Left renal cortex interstitium (tissue), 4 donors: ENCODE measurements at regions not wholly inside any gene's neighbourhood (a gene's known extent, or its start where the extent isn't known, plus 50 kb on each side); places are given as distances from the start of the nearest gene placed in this dataset.

ENCODE experiments used
- DNase-seq, 4 donors: peaks; one replicate each; pipeline ENCODE4 v3.0.0-alpha.2; 2013; ENCODE audit warnings: low read depth in 4 of 4, low spot score in 2 of 4, missing footprints in 1 of 4

DNA sequence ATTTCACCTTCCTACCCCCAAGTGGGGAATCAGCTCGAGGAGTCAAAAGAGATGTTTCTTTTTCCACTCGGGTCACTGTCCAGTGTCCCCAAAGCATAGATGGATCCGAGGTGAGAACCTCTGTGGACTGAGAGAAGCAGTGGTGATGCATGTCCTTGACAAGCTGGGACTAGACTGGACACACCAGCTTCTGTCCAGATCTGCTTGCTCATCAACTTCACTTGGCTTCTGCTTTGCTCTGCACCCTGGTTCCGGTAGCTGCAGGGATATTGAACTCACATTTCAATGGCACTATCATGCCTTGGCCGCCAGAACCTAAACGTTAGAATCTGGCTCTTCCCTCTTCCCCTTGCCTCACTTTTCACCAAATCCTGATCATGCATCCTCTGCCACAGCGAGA is 50.3 kb upstream of the CXCL12 start:
- no peak for DNase-seq

DNA sequence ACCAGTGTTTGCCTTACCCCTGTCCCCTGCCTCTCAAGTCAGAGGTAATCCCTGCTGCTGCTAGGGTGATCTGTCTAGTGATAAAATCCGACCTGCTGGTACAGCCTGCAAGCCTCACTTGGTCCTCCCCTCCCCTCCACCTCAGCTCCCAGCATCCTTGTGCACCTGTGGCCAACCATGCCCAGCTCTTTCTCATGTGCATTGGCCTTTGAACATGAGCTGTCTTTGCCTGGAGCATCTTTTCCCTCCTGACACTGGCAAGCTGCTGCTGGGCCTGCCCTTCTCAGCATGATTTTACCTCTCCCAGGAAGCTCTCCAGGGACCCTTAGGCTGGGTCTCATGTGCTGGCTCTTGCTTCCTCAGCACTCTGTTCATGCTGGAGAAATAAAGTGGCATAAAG is 51.3 kb upstream of the CXCL12 start:
- no peak for DNase-seq

DNA sequence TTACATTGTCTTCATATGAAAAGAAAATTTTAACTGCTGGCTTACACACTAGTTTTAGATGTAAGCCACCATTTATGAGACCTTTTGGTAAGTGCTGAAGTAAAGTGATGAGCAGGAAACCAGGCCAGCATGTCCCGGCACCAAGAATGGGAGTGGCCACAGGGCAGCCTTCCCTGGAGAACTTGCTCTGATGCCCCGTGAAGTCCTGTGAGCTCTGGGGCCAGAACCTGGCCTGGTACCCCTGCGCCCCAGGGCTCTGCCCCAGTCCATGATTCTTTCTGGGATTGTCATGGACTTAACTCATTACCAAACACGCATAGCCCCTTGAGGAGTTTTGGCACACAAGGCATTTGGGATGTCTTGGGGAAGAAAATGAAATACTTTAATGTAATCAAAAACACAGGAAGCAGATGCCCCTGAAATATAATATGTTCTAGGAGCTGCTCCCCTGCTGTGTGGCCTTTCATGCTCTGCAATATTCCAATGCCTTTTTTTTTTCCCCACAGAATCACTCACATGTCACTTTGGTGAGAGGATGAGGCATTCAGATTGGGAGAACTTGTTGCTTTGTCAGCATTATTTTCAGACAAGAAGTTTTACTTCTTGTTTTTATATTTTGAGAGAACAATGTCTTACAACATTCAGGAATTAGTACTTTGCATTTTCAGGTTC is 53.1 kb upstream of the CXCL12 start:
- no peak for DNase-seq

DNA sequence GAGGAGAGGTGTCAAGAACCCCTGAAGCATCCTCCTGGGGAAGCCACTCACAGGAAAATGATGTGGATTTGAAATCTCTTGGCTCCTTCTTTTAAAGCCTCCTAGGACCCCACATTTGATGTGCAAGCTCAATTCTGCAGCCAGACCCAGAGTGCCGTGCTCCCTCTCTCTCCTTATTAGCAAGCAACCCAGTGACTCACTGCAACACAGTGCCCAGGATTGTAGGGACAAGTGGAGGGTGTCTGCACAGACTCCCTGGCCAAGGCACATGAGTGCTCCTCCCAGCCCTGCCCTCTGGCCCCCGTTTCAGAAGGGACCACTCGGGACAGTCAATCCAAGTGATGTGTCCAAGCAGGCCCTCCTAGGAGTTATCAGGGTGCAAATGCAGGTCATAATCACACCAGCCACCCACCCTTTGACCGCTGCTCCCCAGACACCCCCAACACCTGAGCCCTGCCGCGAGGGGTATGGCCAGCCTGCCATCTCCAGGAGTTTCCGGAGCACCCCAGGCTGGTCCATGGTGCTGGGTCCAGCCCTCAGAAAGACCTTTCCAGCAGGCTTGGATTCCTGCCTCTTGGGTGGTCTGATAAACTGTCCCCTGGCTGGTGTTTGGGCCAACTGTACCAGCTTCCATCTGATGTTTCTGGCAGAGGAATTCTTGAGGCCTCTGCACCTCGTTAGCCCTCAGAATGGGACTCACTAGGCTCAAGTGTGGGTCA is 54.5 kb upstream of the CXCL12 start:
- no peak for DNase-seq

DNA sequence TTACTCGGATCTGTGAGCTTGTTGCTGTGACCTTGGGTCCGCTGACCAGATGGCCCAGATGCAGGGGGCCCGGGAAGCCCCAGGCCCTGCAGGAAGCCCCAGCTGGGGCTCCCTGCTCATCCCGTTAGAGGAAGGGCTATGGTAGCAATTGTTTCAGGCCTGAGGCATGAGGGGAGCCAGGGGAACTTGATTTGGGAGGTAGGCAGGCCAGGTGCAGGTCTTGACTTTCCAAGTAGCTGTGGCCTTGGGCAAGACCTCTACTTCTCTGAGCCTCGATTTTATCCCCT is 55.0 kb upstream of the CXCL12 start:
- no peak for DNase-seq

DNA sequence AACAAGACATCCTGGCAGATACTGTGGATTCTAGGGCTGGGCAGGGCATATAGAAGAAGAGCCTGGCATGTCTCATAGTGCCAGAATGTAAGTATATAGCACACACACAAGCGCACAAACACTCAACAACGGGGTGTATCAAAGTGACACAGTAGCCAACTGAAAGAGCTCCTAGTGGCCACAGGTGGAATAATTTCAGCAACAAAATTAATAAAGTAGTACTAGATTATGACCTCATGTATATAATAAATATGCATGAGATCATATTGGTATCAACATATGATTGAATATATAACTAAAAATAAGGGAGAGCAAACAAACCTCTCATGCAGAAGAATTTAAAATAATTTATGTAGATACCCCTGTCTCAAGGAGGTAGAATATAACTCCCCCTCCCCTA is 72.4 kb upstream of the CXCL12 start:
- DNase-seq = no peak

DNA sequence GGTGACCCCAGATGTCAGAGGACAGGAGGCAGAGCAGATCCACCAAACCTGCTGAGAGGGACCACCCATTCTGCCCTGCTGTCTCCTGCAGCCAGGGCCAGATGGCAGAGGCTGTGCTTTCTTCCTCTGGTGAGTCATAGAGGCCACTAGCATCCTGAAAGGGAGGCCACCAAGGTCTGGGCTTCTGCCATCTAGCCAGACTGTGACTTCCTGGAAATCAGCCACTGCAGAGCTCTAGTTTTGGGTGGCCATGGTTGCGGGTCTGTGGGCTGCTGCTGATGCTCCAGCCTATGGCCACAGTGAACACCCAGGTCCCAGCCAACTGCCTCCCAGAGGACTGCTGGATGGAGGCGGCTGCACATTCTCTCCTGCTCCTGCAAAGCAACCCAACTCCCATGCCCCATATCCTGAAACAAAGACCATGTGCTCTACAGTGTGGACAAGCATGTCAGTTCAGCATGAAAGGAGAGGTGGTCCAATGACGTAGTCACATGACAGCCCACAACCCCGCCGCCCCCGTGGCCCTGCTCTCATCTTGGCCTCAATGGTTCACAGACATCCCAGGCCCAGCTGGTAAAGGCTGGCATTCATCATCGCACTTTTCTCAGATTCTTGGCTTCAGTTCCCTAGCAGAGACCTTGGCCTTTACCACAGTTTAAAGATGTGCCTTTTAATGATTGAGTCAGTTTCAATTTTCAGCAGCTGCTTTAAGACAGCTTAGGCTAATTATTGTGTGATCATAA is 73.9 kb upstream of the CXCL12 start:
- no peak for DNase-seq

DNA sequence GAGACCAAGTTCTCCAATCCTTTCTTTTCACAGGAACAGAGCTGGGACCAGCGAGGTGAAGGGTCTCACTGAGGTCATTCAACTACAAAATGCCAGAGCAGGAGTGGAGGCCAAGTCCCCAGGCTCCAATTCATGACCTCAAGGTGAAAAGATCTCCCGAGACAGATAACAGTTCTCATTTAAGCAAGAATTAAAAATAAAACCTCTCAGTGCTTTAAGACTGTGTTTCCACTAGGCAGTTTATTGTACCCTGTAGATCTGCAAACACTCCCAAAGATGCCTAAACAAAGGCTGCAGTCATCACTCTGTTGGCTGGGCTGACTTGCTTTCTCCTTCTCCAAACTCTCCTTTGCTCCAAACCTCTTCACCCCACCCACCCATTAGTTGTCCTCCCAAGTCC is 74.8 kb upstream of the CXCL12 start:
- DNase-seq = no peak

DNA sequence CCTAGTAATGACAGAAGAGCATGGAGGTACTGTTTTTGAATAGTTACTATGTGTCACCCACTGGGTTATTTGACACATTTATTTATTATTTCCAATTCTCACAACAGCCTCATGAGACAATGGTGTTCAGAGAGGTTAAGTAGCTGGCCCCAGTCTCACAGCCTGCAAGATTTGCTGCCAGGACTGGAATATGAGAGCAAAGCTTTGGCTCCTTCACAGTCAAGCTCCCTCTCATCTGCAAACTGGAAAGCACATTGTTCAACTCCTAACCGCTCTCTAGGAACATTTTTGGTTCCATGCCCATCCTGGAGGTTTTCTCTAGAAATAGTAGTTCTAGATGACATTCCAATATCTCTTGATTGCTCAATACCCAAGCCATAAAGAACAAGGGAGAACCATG is 75.5 kb upstream of the CXCL12 start:
- no peak for DNase-seq

DNA sequence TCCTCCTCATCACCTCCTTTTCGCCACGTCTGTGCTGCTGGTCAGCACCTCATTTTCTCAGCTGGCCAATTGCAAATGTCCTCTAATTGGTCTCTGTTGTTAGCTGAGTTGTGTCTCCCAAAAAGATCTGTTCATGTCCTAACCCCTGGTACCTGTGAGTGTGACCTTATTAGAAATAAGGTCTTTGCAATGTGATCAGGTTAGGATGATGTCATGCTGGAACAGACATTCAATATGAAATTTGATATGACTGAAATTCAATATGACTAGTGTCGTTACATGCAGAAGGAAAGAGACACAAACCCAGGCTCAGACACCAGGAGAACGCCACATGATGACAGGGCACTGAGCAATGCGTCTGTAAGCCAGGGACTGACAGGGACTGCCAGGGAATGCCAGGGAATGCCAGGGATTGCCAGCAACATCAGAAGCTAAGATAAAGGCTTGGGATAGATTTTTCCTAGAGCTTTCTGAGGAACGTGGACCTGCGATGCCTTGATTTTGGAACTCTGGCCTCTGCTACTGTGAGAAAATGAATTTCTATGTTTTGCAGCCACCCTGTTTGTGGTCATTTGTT is 77.5 kb upstream of the CXCL12 start:
- DNase-seq = no peak

DNA sequence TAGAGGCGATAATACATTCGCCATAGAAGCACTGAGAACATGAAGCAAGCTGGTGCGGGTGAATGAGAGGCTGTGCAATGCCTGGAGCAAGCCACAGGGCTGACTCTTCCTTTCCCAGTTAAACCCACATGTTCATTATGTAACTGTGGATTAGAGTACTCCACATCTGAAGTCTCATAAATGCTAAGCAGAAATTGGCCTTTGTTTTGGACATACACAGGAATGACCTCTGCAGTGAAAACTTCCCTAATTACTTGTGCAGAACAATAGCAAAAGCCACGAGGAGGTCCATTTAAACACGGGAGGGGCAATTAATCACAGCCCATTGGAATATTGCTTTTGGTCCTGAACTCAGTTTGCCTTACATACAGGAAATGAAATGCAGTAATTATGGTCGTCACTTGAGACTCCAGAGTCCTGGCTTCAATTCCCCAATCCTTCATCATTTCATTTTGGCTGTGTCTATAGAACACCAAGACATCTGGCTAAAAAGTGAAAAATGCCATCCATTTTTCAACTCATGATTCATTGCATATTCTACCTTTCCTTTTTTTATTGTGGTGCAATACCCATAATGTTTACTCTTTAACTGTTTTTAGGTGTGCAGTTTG is 78.7 kb upstream of the CXCL12 start:
- no peak for DNase-seq

DNA sequence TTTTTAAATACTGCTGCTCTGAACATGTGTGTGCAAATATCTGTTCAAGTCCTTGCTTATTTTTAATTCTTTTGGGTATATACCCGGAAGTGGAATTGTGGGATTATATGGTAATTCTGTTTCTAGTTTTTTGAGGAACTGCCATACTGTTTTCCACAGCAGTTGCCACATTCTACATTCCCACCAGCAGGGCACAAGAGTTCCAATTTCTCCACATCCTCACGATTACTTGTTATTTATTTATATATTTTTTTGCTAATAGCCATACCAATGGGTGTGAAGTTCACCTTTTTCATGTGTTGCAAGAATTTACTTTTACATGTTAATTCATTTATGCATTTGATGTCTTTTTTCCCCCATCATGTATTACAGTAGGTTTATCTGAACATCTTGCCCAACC is 79.6 kb upstream of the CXCL12 start:
- no peak for DNase-seq

DNA sequence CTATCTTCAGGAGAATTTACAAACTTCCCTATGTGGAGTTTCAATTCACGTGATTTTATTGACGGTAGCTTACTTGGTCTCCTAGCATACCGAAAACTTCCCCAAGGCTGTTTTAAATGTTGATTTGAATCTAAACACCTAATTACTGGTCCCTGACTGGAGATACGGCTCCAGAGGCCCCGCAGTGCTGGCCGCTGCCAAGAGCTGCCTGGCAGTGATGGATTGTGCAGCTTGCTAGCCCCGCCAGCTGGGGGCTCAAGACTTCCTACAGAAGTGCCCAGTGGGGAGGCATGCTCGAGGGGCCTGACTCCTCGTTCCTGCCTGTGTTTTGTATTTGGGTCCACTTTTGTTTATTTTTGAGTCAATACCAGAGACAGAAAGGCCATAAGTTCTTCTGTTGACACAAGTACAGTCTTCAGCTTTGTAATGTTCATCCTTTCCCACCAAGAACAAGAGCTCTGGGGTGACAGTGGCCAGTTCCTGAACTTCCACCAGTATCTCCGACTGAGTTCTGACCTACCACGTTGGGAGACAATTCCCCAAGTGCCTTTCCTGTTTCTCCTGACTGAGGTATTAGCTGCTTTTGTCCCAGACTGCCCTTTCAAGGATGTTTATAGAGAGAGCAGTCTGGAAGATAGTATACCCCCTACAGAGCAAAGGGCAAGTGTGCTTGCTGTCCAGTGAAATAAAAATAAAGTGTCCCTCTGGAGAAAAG is 80.7 kb upstream of the CXCL12 start:
- no peak for DNase-seq

DNA sequence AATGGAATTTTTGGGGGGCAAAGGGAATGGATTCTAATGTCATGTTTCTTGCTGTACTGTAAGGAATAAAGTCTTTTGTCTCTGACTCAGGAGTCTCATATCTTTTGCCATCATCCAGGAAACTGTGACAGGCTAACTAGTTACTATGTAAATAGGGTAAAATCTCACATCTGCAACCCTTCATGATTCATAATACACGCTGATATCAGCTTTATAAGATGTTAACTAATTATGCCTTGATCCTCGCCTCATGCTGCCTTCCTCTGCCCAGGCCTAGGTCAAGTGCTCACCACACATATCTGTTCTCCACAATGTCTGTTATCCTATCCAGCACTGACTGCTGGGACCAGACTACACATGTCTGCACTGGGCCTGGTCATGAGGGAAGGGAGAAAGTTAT is 81.3 kb upstream of the CXCL12 start:
- DNase-seq = no peak

DNA sequence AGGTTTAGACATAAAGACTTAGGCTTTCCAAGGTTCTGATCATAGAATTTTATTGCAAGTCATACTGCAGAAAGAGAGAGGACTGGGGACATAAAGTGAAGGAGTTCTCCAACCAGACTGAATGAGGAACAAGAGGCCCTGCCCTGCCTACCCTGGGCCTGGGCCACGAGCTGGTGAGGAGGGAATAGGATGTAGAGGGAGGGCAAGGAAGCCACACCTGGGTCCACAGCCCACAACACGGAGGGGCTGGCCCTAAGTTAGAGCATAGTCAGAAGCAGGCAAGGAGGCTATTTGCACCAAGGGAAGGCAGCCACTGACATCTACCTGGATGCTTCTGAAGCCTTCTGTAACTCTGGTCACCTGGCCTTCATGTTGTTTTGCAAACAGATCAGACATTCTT is 82.2 kb upstream of the CXCL12 start:
- no peak for DNase-seq

DNA sequence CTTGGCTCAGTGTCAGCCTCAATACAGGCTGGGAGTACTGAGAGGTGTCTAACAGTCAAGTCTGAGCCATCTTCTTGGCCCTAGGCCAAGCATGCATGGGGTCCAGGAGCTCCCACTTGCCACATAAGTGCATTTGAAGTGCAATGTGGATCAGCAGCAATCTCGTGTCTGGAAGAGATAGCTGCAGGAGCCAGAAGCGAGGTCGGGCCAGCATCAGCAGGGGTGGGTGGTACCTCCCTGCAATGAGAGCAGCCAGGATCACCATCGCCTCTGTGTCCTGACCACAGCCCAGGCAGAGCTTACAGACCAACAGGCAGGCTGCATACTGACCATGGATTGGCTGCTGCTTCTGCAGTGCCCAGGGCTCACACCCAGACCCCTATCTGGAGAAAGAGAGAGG is 83.0 kb upstream of the CXCL12 start:
- DNase-seq = no peak

DNA sequence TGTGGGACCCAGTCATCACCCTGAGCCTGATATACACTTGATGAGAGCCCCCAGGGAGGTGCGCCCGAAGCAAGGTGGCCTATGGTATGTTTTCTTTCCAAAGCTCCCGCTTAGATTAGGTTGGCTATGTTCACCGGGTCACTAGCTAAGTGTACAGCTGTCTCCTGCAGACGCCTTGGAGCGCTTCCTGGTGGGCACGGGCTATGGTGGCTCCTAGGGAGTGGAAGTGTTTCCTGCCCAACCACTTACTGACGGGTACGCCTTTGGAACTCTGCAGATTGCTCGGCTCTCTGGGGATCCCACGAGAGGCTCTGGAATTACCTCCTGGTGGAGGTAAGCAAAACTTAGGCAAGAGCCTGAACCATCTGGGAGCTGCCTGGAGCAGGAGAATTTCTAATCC is 83.6 kb upstream of the CXCL12 start:
- DNase-seq = no peak

DNA sequence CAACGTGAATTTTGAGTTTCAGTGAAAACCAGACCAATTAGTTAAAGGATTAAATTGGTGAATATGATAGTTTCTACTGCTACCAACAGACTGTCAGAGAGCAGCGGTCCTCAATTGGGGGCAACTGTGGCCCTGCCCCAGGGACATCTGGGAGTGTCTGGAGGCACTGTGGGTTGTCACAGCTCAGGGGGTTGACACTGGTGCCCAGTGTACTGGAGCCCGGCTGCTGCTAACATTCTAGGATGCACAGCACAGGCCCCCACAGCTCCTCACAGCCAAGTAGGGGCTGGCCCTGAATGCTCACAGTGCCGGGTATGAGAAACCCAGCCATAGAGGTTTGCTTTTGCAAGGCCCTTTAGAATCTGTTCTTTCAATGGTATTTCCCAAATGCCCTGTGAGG is 84.1 kb upstream of the CXCL12 start:
- DNase-seq = no peak

DNA sequence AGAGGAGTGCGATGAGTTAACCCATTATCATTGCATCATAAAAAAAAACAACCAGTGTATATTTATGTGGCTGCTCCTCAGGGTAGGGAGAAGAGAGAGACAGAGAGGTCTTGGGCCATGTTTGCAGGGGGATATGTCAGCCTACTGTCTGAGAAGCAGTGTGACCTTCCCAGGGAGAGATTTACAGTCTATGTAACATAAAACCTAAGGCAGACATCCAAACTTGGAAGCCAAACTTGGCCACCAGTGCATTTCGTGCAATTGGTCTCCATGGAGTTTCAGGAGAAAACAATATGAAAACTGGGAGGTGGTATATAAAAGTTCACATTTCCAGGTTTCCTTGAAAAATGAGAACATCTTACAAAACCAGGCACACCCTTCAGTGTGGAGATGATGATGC is 85.9 kb upstream of the CXCL12 start:
- DNase-seq = no peak

DNA sequence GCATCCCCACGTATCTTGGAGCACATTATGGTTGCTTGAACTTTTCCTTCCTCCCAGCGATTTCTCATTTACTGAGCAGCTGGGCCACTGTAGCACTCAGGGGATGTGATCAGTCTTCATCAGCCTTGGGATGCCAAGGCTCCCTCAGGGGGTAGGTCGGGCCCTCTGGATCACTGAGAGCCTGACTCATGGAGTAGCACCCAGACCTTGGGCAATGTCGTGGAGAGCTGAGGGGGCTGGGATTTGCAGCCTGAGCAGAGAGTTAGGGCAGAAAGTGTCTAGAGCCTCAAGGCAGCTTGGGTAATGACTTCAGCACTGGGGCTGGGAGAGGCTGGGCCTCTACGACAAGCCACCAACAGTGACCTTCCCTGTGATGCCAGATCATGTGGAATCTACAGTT is 86.5 kb upstream of the CXCL12 start:
- no peak for DNase-seq

DNA sequence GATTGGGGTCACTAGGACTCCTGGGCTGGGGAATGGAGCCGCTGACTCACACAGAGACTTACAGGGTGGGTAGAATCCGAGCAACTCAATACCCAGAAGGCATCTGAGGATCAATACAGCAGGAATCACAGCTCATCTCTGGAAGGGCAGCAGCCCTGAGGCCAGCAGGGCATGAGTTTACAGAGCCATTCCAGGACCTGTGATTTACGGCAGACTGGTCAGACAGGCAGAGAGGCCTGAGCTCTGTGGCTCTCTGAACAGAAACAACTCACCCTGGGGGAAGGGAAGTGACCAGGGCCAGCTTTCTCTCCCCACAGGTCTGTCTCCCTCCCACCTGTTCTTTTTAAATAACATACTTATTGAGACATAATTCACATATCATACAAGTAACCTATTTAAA is 88.2 kb upstream of the CXCL12 start:
- DNase-seq = no peak
